Thoracic aorta (tissue), 2 donors: ENCODE measurements at regions not wholly inside any gene's neighbourhood (a gene's known extent, or its start where the extent isn't known, plus 50 kb on each side); places are given as distances from the start of the nearest gene placed in this dataset.

Experiments used
- ATAC-seq: fragments of 150-250 bp; one replicate; pipeline ENCODE4 v1.8.0; 2017; ENCODE audit warnings: low read depth; ENCODE audit not compliant: insufficient number of reproducible peaks, low FRiP score
- DNase-seq: peaks from one replicate; pipeline ENCODE4 v3.0.0-alpha.2; 2020; ENCODE audit warnings: low spot score
- H3K27ac ChIP-seq, 2 donors: fragments of 200-600 bp; sonication (generic); 1 replicate in 1 of 2; 2 replicates in 1 of 2; pipeline ENCODE4 v1.5.1; 2016; ENCODE audit warnings: mild to moderate bottlenecking in 2 of 2, moderate library complexity in 2 of 2
- H3K27me3 ChIP-seq: fragments of 200-600 bp; sonication (generic); replicated peaks from 2 replicates; pipeline ENCODE4 v1.6.0; 2016; ENCODE audit warnings: mild to moderate bottlenecking; ENCODE audit not compliant: insufficient read depth
- H3K36me3 ChIP-seq: fragments of 200-600 bp; sonication (generic); one replicate; pipeline ENCODE4 v1.5.1; 2016
- H3K4me1 ChIP-seq, 2 donors: fragments of 200-600 bp; sonication (generic); 1 replicate in 1 of 2; 2 replicates in 1 of 2; pipeline versions ENCODE4 v1.5.1 to v1.6.0; 2016; ENCODE audit warnings: low read depth in 2 of 2, mild to moderate bottlenecking in 1 of 2; ENCODE audit not compliant: control insufficient read depth in 1 of 2
- H3K4me3 ChIP-seq: fragments of 200-600 bp; sonication (generic); 2 replicates; pipeline ENCODE4 v1.5.1; 2016; ENCODE audit warnings: mild to moderate bottlenecking
- H3K9me3 ChIP-seq: fragments of 200-600 bp; sonication (generic); 2 replicates; pipeline ENCODE4 v1.5.1; 2016
- TF ChIP-seq, protein P1 (sequence below): fragments of 200-600 bp; sonication (generic); IDR thresholded peaks from one replicate; pipeline ENCODE4 v1.5.1; 2019; ENCODE audit warnings: antibody characterized with exemption

DNA sequence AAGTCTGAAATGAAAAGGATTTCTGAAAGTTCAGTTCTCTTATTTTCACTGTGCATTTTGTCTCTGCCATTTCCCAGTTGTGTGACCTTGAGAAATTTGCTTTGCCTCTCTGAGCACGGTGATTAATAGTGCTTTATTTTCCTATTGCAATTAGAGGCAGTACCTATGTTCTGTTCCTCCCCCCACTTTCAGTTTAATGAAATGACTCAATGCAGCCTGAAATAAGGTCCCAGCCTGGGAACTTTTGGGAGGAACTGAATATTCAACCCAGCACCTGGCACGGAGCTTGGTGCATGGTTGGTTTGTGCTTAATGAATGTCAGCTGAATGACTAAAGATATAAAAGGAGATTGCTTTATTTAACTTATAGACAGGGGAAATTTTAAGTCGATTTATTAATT, 352.6 kb downstream of the PDCD6IP start:
- DNase-seq (no peak), ATAC-seq (no peak)
- H3K4me3 ChIP-seq = no peak overlapping the region
- H3K27me3 ChIP-seq = no peaks in the 10 kb centered on the region
- H3K36me3 ChIP-seq = no peaks in the 10 kb centered on the region
- H3K4me1 ChIP-seq = no peaks in the 10 kb centered on the region
- TF ChIP-seq, protein P1, sequence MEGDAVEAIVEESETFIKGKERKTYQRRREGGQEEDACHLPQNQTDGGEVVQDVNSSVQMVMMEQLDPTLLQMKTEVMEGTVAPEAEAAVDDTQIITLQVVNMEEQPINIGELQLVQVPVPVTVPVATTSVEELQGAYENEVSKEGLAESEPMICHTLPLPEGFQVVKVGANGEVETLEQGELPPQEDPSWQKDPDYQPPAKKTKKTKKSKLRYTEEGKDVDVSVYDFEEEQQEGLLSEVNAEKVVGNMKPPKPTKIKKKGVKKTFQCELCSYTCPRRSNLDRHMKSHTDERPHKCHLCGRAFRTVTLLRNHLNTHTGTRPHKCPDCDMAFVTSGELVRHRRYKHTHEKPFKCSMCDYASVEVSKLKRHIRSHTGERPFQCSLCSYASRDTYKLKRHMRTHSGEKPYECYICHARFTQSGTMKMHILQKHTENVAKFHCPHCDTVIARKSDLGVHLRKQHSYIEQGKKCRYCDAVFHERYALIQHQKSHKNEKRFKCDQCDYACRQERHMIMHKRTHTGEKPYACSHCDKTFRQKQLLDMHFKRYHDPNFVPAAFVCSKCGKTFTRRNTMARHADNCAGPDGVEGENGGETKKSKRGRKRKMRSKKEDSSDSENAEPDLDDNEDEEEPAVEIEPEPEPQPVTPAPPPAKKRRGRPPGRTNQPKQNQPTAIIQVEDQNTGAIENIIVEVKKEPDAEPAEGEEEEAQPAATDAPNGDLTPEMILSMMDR = no peak
- H3K27ac ChIP-seq = no peak overlapping the region
- H3K9me3 ChIP-seq = no peaks in the 10 kb centered on the region

DNA sequence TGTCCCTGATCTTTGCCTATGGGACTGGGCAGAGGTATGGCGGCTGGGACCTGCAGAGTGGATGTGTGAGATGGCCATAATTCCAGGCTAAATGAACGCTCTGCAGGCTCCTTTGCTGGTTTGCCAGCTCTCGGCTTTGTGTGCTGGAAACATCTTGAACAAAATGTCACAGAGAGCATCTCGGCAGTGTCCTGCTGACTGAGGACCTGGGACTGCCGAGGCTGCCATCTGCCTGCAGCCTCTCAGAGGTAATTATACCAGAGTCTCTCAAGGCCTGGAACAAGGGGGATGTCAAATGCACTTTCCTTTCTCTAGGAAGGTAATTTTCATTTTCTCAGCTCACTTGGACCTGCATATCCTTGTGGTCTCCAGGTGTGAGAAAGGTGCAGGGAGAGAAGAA, 354.2 kb downstream of the PDCD6IP start:
- peaks cover 0 to 10% of the 10 kb centered on the region in 2 donors for H3K4me1 ChIP-seq
- no peak overlapping the region for H3K27ac ChIP-seq
- no peaks in the 10 kb centered on the region for H3K27me3 ChIP-seq
- ATAC-seq (no peak), DNase-seq (no peak)
- no peaks in the 10 kb centered on the region for H3K36me3 ChIP-seq
- TF ChIP-seq, protein P1 = no peak
- H3K4me3 ChIP-seq = no peak overlapping the region
- H3K9me3 ChIP-seq = no peaks in the 10 kb centered on the region

GRCh38 chr3:34155108-34155507, 356.7 kb downstream of the PDCD6IP start:
- Histone ChIP-seq H3K27me3 (no peaks in the 10 kb centered on the region), H3K4me1 (peaks cover 0 to 10% of the 10 kb centered on the region in 2 donors), H3K36me3 (no peaks in the 10 kb centered on the region), H3K9me3 (no peaks in the 10 kb centered on the region), H3K4me3 (no peak overlapping the region), H3K27ac (no peak overlapping the region)
- ATAC-seq = no peak
- TF ChIP-seq, protein P1 = no peak
- no peak for DNase-seq

DNA sequence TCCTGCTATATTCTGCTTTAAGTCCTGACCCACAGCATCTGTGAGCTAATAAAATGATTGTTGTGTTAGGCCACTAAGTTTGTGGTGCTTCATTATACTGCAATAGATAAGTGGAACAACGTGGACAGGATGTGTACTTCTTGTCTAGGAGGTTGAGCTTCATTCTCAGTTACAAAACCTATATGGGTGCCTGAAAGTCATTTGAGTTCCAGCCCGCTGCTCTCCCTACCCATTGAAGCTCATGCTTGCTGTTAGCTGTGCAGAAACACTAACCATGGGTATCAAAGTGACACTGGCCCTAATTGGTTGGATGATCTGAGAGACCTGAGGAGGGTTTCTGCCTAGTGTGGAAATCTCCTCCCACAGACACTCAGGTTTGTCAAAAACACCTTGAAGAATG, 357.2 kb downstream of the PDCD6IP start:
- Histone ChIP-seq H3K4me1 (peaks cover 0 to 10% of the 10 kb centered on the region in 2 donors), H3K27ac (no peak overlapping the region), H3K9me3 (no peaks in the 10 kb centered on the region), H3K4me3 (no peak overlapping the region), H3K27me3 (no peaks in the 10 kb centered on the region), H3K36me3 (no peaks in the 10 kb centered on the region)
- no peak for ATAC-seq
- TF ChIP-seq, protein P1 = no peak
- DNase-seq = no peak

DNA sequence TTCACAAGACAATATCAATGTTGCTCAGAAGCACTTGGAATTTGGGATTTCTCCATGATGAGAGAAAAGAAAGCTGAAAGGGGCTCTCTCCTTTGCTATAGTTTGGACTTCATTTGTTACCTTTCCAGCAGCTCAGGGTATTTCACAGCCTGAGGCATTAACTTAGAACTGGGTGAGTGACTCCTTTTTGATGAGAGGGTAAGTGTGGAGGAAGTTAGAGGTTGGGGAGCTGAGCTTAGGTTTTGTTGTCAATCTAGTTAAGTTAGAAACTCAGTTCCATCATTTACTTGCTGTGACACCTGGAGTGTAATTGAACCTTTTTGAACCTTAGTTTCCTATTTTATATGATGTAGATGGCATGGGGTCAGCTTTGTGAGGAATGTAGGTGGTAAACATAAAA, 359.1 kb downstream of the PDCD6IP start:
- no peaks in the 10 kb centered on the region for H3K27me3 ChIP-seq
- DNase-seq (no peak), ATAC-seq (no peak)
- H3K27ac ChIP-seq = no peak overlapping the region
- TF ChIP-seq, protein P1 = no peak
- H3K4me3 ChIP-seq = no peak overlapping the region
- H3K9me3 ChIP-seq = no peaks in the 10 kb centered on the region
- no peaks in the 10 kb centered on the region for H3K36me3 ChIP-seq
- peaks cover 0 to 10% of the 10 kb centered on the region in 2 donors for H3K4me1 ChIP-seq
